IMR-90 (cell line): ENCODE measurements at regions not wholly inside any gene's neighbourhood (a gene's known extent, or its start where the extent isn't known, plus 50 kb on each side); places are given as distances from the start of the nearest gene placed in this dataset.

Experiments
- ATAC-seq: fragments of 200-7000 bp; cut with Tn5 transposase; 2 replicates; pipeline ENCODE4 v1.9.1; 2020; ENCODE audit warnings: low read depth, mild to moderate bottlenecking, moderate library complexity
- BruUV-seq: library from RNA; stranded (reverse); fragments of 400-500 nt; replicated peaks from 2 replicates; lab custom pipeline; 2021; lab: Mats Ljungman, UMichigan
- CTCF ChIA-PET: fragments of 300-600 bp; formaldehyde crosslinking; extraction: SDS; loops from one replicate; lab custom pipeline; 2021; ENCODE audit warnings: antibody characterized with exemption; lab: Yijun Ruan, JAX
- POLR2A ChIA-PET: fragments of 300-600 bp; sonication (Branson Sonifier 250); formaldehyde crosslinking; loops from one replicate; lab custom pipeline; 2022; ENCODE audit warnings: antibody characterized with exemption; ENCODE audit not compliant: unreplicated experiment; lab: Charles Lee
- DNase-seq: peaks from one replicate; pipeline ENCODE4 v3.0.0; 2013
- H2AFZ ChIP-seq: replicated peaks from 2 replicates; pipeline ENCODE3; 2013; ENCODE audit warnings: low read length, mild to moderate bottlenecking; ENCODE audit not compliant: poor library complexity
- H2AK5ac ChIP-seq: 2 replicates; pipeline ENCODE4 v1.6.1; 2013; ENCODE audit warnings: low read depth, low read length, inconsistent platforms
- H2AK9ac ChIP-seq: replicated peaks from 2 replicates; pipeline ENCODE3; 2013; ENCODE audit warnings: mild to moderate bottlenecking, low read depth, low read length, moderate library complexity; ENCODE audit not compliant: poor library complexity
- H2BK120ac ChIP-seq: 2 replicates; pipeline ENCODE4 v1.6.1; 2013; ENCODE audit warnings: low read depth, low read length, inconsistent platforms
- H2BK15ac ChIP-seq: 3 replicates; pipeline ENCODE4 v1.6.1; 2013; ENCODE audit warnings: low read depth, low read length, inconsistent platforms
- H2BK20ac ChIP-seq: 2 replicates; pipeline ENCODE4 v1.6.1; 2013; ENCODE audit warnings: low read depth, mild to moderate bottlenecking, inconsistent platforms, low read length, moderate library complexity
- H2BK5ac ChIP-seq: 2 replicates; pipeline ENCODE4 v1.6.1; 2013; ENCODE audit warnings: mild to moderate bottlenecking, low read depth, low read length, inconsistent platforms; ENCODE audit not compliant: poor library complexity, severe bottlenecking
- H3K14ac ChIP-seq: replicated peaks from 2 replicates; pipeline ENCODE4 v1.6.1; 2013; ENCODE audit warnings: low read depth, low read length, inconsistent platforms
- H3K18ac ChIP-seq: 2 replicates; pipeline ENCODE4 v1.6.1; 2013; ENCODE audit warnings: low read depth, low read length, control low read depth
- H3K23ac ChIP-seq: 2 replicates; pipeline ENCODE4 v1.6.1; 2013; ENCODE audit warnings: low read depth, low read length, inconsistent platforms
- H3K27ac ChIP-seq: 2 replicates; pipeline ENCODE4 v1.5.1; 2013; ENCODE audit warnings: mild to moderate bottlenecking, control low read depth, low read length; ENCODE audit not compliant: insufficient read depth
- H3K27me3 ChIP-seq: 2 replicates; pipeline ENCODE4 v1.6.1; 2013; ENCODE audit warnings: low read length; ENCODE audit not compliant: control insufficient read depth, insufficient read depth
- H3K36me3 ChIP-seq: 2 replicates; pipeline ENCODE4 v1.6.1; 2013; ENCODE audit warnings: low read length, mixed read lengths; ENCODE audit not compliant: control insufficient read depth, insufficient read depth
- H3K4ac ChIP-seq: 2 replicates; pipeline ENCODE4 v1.6.1; 2013; ENCODE audit warnings: low read depth, low read length, inconsistent platforms
- H3K4me1 ChIP-seq: 2 replicates; pipeline ENCODE4 v1.6.1; 2013; ENCODE audit warnings: low read length, mixed read lengths; ENCODE audit not compliant: control insufficient read depth, insufficient read depth
- H3K4me2 ChIP-seq: 2 replicates; pipeline ENCODE4 v1.6.1; 2013; ENCODE audit warnings: low read depth, mild to moderate bottlenecking, control low read depth, low read length, moderate library complexity
- H3K4me3 ChIP-seq: 2 replicates; pipeline ENCODE4 v1.5.1; 2013; ENCODE audit warnings: low read depth, mild to moderate bottlenecking, control low read depth, low read length, moderate library complexity; ENCODE audit not compliant: insufficient read depth
- H3K56ac ChIP-seq: 2 replicates; pipeline ENCODE4 v1.6.1; 2013; ENCODE audit warnings: low read length, inconsistent platforms; ENCODE audit not compliant: insufficient read depth; ENCODE audit errors: extremely low read depth
- H3K79me1 ChIP-seq, 2 experiments: 2 replicates each; pipeline ENCODE4 v1.6.1; 2013; ENCODE audit warnings: low read length in 2 of 2, inconsistent platforms in 1 of 2, low read depth in 1 of 2
- H3K9ac ChIP-seq: 2 replicates; pipeline ENCODE4 v1.6.1; 2013; ENCODE audit warnings: low read depth, low read length, control low read depth
- H3K9me1 ChIP-seq: 2 replicates; pipeline ENCODE4 v1.6.1; 2013; ENCODE audit warnings: low read length, inconsistent platforms; ENCODE audit not compliant: insufficient read depth
- H3K9me3 ChIP-seq: 2 replicates; pipeline ENCODE4 v1.6.1; 2013; ENCODE audit warnings: low read length; ENCODE audit not compliant: control insufficient read depth, insufficient read depth
- H4K20me1 ChIP-seq: 2 replicates; pipeline ENCODE4 v1.6.1; 2013; ENCODE audit warnings: low read length, inconsistent platforms; ENCODE audit not compliant: insufficient read depth
- H4K5ac ChIP-seq: 2 replicates; pipeline ENCODE4 v1.6.1; 2013; ENCODE audit warnings: mild to moderate bottlenecking, low read depth, low read length, control low read depth
- H4K8ac ChIP-seq, 2 experiments: 2 replicates each; pipeline ENCODE4 v1.6.1; 2013; ENCODE audit warnings: low read depth in 2 of 2, low read length in 2 of 2, control low read depth in 1 of 2, inconsistent platforms in 1 of 2
- H4K91ac ChIP-seq: 2 replicates; pipeline ENCODE4 v1.6.1; 2013; ENCODE audit warnings: low read depth, low read length, inconsistent platforms; ENCODE audit not compliant: insufficient read depth
- CEBPB ChIP-seq: IDR thresholded peaks from 2 replicates; pipeline ENCODE4 v1.6.1; 2012; ENCODE audit warnings: low read depth, low read length, improper control_type of control experiment
- CHD1 ChIP-seq: IDR thresholded peaks from 2 replicates; pipeline ENCODE4 v1.6.1; 2012; ENCODE audit warnings: low read depth, low read length, improper control_type of control experiment
- FOS ChIP-seq: fragments of 150-350 bp; IDR thresholded peaks from 2 replicates; pipeline ENCODE4 v1.6.1; 2016; ENCODE audit warnings: low read depth, low read length
- MAFK ChIP-seq: IDR thresholded peaks from 2 replicates; pipeline ENCODE4 v1.6.1; 2012; ENCODE audit warnings: low read depth, low read length, improper control_type of control experiment
- MXI1 ChIP-seq: IDR thresholded peaks from 2 replicates; pipeline ENCODE4 v1.6.1; 2012; ENCODE audit warnings: low read depth, mild to moderate bottlenecking, low read length, moderate library complexity, borderline replicate concordance
- POLR2A ChIP-seq: IDR thresholded peaks from 2 replicates; pipeline ENCODE4 v1.6.1; 2012; ENCODE audit warnings: mild to moderate bottlenecking, low read depth, low read length
- RAD21 ChIP-seq: IDR thresholded peaks from 2 replicates; pipeline ENCODE4 v1.6.1; 2012; ENCODE audit warnings: low read length, improper control_type of control experiment
- RFX5 ChIP-seq: IDR thresholded peaks from 2 replicates; pipeline ENCODE4 v1.8.0; 2012; ENCODE audit warnings: low read depth, mild to moderate bottlenecking, low read length, moderate library complexity
- SMC3 ChIP-seq: fragments of 150-350 bp; IDR thresholded peaks from 2 replicates; pipeline ENCODE4 v1.6.1; 2016; ENCODE audit warnings: low read depth, mild to moderate bottlenecking, antibody characterized with exemption, low read length, moderate library complexity
- WGBS, 2 experiments: methylation state at CpG; one replicate each; pipeline versions ENCODE4 v1.1.5 to v1.1.7; 2013; ENCODE audit warnings: missing lambda C conversion rate in 2 of 2; ENCODE audit not compliant: insufficient read length in 1 of 2; ENCODE audit errors: extremely low coverage in 2 of 2; 5-methylcytosine and 5-hydroxymethylcytosine counted together
- dilution Hi-C: fragments of 300-500 bp; cut with HindIII; formaldehyde crosslinking; loops from one replicate; pipeline ENCODE4 v1.14.3; 2018; ENCODE audit warnings: low sequenced_read_pairs; ENCODE audit not compliant: unreplicated experiment
- in situ Hi-C: fragments of 300-500 bp; cut with MboI; formaldehyde crosslinking; loops from 3 replicates; pipeline ENCODE4 v1.14.3; 2019; ENCODE audit warnings: low sequenced_read_pairs, inconsistent platforms, mixed read lengths
- intact Hi-C: fragments of 100-400 bp; cut with micrococcal nuclease; formaldehyde crosslinking; loops from 2 replicates; pipeline ENCODE4 v1.10.0; 2022

GRCh38 chr1:59018860-59019259 is 235.0 kb upstream of the JUN start (continued):
- TF ChIP-seq CHD1 (no peak), SMC3 (no peak), FOS (no peak), RFX5 (no peak)

GRCh38 chr1:59020151-59020997 is 236.5 kb upstream of the JUN start:
- Histone ChIP-seq H2AFZ (peak overlapping the region; percentile 90), H3K36me3 (no peaks in the 10 kb centered on the region), H3K14ac (peak overlapping the region; percentile 97), H2AK5ac (peak overlapping the region; percentile 69), H3K79me1 (peaks cover 0 to 9% of the 10 kb centered on the region in 2 experiments; a peak in 1 of 4 replicates), H3K4me1 (peaks cover 23% of the 10 kb centered on the region), H3K4me2 (peak overlapping the region; percentile 98), H3K56ac (peak overlapping the region; percentile 71), H2AK9ac (peak overlapping the region; percentile 28), H3K27me3 (no peaks in the 10 kb centered on the region), H4K5ac (peak overlapping the region; percentile 100), H4K20me1 (no peaks in the 10 kb centered on the region), H3K9me1 (peaks cover 20% of the 10 kb centered on the region), H3K9me3 (no peaks in the 10 kb centered on the region; the same call in 1 of the 2 replicates), H4K8ac (peak overlapping the region; percentile 89 to 99), H3K9ac (peak overlapping the region; percentile 81), H2BK120ac (peak overlapping the region; percentile 98), H3K4ac (peak overlapping the region; percentile 97), H4K91ac (peak overlapping the region; percentile 98), H3K18ac (peak overlapping the region; percentile 98), H3K4me3 (peak overlapping the region; percentile 31; the same call in 1 of the 2 replicates), H2BK5ac (peak overlapping the region; percentile 92), H3K27ac (peak overlapping the region; percentile 82), H2BK20ac (peak overlapping the region; percentile 92), H3K23ac (peak overlapping the region; percentile 92), H2BK15ac (peak overlapping the region; percentile 95)
- peak; percentile 86 for DNase-seq
- BruUV-seq, result no TSS peak
- ChIA-PET POLR2A (no interaction called here), CTCF (interaction anchor here (0.6 kb wide), 1 partner anchor 140 kb away, joined by 5 read pairs; no protein-coding TSS in a partner anchor)
- ATAC-seq, result peak; percentile 69
- intact Hi-C loops (loop anchor here (5.0 kb wide), 1 partner anchor 732 kb away; no protein-coding TSS in a partner anchor), dilution Hi-C loops (no loop called here), in situ Hi-C loops (no loop called here)
- peak; percentile 60; the same call in 1 of the 2 replicates for TF ChIP-seq FOS
- TF ChIP-seq RFX5, result no peak
- TF ChIP-seq POLR2A, result no peak
- TF ChIP-seq MXI1, result no peak
- no peak for TF ChIP-seq RAD21
- TF ChIP-seq CEBPB, result no peak
- peak; percentile 46 for TF ChIP-seq MAFK
- TF ChIP-seq SMC3, result no peak
- no CpG with 5 or more reads among the region's 2 CpGs for WGBS, 2 experiments
